ENCODE measurements at regions not wholly inside any gene's neighbourhood (a gene's known extent, or its start where the extent isn't known, plus 50 kb on each side); places are given as distances from the start of the nearest gene placed in this dataset.

DNA sequence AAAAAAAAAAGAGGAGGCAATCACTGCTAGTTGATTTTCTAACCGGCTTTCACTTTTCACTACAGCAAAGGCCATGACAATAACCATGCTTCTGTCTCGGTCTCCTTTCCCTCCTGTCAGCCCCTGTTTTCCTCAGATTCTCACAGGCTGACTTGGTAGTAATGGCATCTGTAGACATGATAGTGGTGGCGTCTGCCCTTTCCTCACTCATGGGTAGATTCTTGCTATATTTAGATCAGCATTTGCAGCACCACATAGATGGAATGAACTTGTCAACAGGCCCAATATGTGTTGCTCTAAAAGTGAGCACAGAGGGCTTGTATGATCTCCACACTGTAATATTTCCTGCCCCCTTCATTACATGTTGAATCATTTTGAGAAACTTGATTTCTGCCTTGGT, 120.3 kb upstream of the FTMT start:
- TF ChIP-seq, protein P1, sequence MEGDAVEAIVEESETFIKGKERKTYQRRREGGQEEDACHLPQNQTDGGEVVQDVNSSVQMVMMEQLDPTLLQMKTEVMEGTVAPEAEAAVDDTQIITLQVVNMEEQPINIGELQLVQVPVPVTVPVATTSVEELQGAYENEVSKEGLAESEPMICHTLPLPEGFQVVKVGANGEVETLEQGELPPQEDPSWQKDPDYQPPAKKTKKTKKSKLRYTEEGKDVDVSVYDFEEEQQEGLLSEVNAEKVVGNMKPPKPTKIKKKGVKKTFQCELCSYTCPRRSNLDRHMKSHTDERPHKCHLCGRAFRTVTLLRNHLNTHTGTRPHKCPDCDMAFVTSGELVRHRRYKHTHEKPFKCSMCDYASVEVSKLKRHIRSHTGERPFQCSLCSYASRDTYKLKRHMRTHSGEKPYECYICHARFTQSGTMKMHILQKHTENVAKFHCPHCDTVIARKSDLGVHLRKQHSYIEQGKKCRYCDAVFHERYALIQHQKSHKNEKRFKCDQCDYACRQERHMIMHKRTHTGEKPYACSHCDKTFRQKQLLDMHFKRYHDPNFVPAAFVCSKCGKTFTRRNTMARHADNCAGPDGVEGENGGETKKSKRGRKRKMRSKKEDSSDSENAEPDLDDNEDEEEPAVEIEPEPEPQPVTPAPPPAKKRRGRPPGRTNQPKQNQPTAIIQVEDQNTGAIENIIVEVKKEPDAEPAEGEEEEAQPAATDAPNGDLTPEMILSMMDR (IDR thresholded peaks at IDR 0.05), result no peak
- no peak for TF ChIP-seq ZFX (IDR thresholded peaks at IDR 0.05; ENCODE audit: borderline replicate concordance)

All from 22Rv1 (cell line).